ENCODE measurements at regions not wholly inside any gene's neighbourhood (a gene's known extent, or its start where the extent isn't known, plus 50 kb on each side); places are given as distances from the start of the nearest gene placed in this dataset.
"Not testable (repeated sequence)": the region's sequence is repeated elsewhere in the genome, so short reads cannot be mapped to it uniquely, and the experiment has no call there.

GRCh38 chr11:42925916-42926315, 385.9 kb upstream of the API5 start:
- Mint-ChIP-seq H3K27me3 (no peaks in the 10 kb centered on the region), H3K4me1 (no peaks in the 10 kb centered on the region), H3K4me3 (no peak overlapping the region), H3K9me3 (peaks cover 5% of the 10 kb centered on the region), H3K27ac (no peak overlapping the region), H3K36me3 (no peaks in the 10 kb centered on the region)
- DNase-seq (no peak), ATAC-seq (ENCODE audit: low read depth) (no peak)
- POLR2A ChIA-PET, result no interaction called here

GRCh38 chr11:42947405-42947804, 364.4 kb upstream of the API5 start:
- DNase-seq (no peak), ATAC-seq (ENCODE audit: low read depth) (no peak)
- POLR2A ChIA-PET, result no interaction called here
- Mint-ChIP-seq H3K4me3 (no peak overlapping the region), H3K27me3 (no peaks in the 10 kb centered on the region), H3K4me1 (no peaks in the 10 kb centered on the region), H3K27ac (no peak overlapping the region), H3K9me3 (peaks cover 5% of the 10 kb centered on the region), H3K36me3 (no peaks in the 10 kb centered on the region)

GRCh38 chr11:42949738-42950376, 361.9 kb upstream of the API5 start:
- H3K36me3 Mint-ChIP-seq; H3K9me3 Mint-ChIP-seq; POLR2A ChIA-PET; DNase-seq; H3K4me3 Mint-ChIP-seq; ATAC-seq (ENCODE audit: low read depth); H3K27ac Mint-ChIP-seq; H3K27me3 Mint-ChIP-seq; H3K4me1 Mint-ChIP-seq: not testable (repeated sequence)

- Mint-ChIP-seq H3K4me1 (no peaks in the 10 kb centered on the region), H3K9me3 (peaks cover 5% of the 10 kb centered on the region)
Observed at GRCh38 chr11:42951266-42951665, 360.5 kb upstream of the API5 start.

GRCh38 chr11:42957831-42958230, 354.0 kb upstream of the API5 start:
- POLR2A ChIA-PET, result no interaction called here
- DNase-seq (no peak), ATAC-seq (ENCODE audit: low read depth) (no peak)
- no peaks in the 10 kb centered on the region for H3K27me3 Mint-ChIP-seq
- no peak overlapping the region for H3K27ac Mint-ChIP-seq
- no peaks in the 10 kb centered on the region for H3K36me3 Mint-ChIP-seq
- H3K4me3 Mint-ChIP-seq, result no peak overlapping the region
- H3K4me1 Mint-ChIP-seq, result no peaks in the 10 kb centered on the region
- H3K9me3 Mint-ChIP-seq, result no peaks in the 10 kb centered on the region

More at GRCh38 chr11:42951266-42951665, 360.5 kb upstream of the API5 start:
- Mint-ChIP-seq H3K36me3 (no peaks in the 10 kb centered on the region), H3K4me3 (no peak overlapping the region), H3K27me3 (no peaks in the 10 kb centered on the region), H3K27ac (no peak overlapping the region)
- DNase-seq (no peak), ATAC-seq (ENCODE audit: low read depth) (no peak)
- POLR2A ChIA-PET, result no interaction called here

- Mint-ChIP-seq H3K4me1 (no peaks in the 10 kb centered on the region), H3K36me3 (no peaks in the 10 kb centered on the region), H3K9me3 (no peaks in the 10 kb centered on the region), H3K4me3 (no peak overlapping the region), H3K27me3 (no peaks in the 10 kb centered on the region), H3K27ac (no peak overlapping the region)
- no peak for DNase-seq
- POLR2A ChIA-PET, result no interaction called here
- ATAC-seq (ENCODE audit: low read depth), result no peak
Observed at GRCh38 chr11:42958635-42959034, 353.2 kb upstream of the API5 start.

- POLR2A ChIA-PET, result no interaction called here
- Mint-ChIP-seq H3K4me1 (no peaks in the 10 kb centered on the region), H3K36me3 (no peaks in the 10 kb centered on the region), H3K4me3 (no peak overlapping the region), H3K9me3 (no peaks in the 10 kb centered on the region), H3K27ac (no peak overlapping the region), H3K27me3 (no peaks in the 10 kb centered on the region)
- no peak for DNase-seq
- ATAC-seq (ENCODE audit: low read depth), result no peak
Observed at GRCh38 chr11:42960521-42961088, 351.2 kb upstream of the API5 start.

GRCh38 chr11:42967653-42968052, 344.1 kb upstream of the API5 start:
- Mint-ChIP-seq H3K4me1 (no peaks in the 10 kb centered on the region), H3K36me3 (no peaks in the 10 kb centered on the region), H3K9me3 (no peaks in the 10 kb centered on the region), H3K27ac (no peak overlapping the region), H3K4me3 (no peak overlapping the region), H3K27me3 (no peaks in the 10 kb centered on the region)
- no peak for ATAC-seq (ENCODE audit: low read depth)
- no peak for DNase-seq
- POLR2A ChIA-PET, result no interaction called here

- H3K4me1 Mint-ChIP-seq, result no peaks in the 10 kb centered on the region
- no peaks in the 10 kb centered on the region for H3K9me3 Mint-ChIP-seq
- H3K27ac Mint-ChIP-seq, result no peak overlapping the region
- no peak overlapping the region for H3K4me3 Mint-ChIP-seq
- no peak for DNase-seq
- H3K27me3 Mint-ChIP-seq, result no peaks in the 10 kb centered on the region
- no peak for ATAC-seq (ENCODE audit: low read depth)
- no peaks in the 10 kb centered on the region for H3K36me3 Mint-ChIP-seq
- POLR2A ChIA-PET, result no interaction called here
Observed at GRCh38 chr11:42972741-42973140, 339.1 kb upstream of the API5 start.

GRCh38 chr11:42974510-42975179, 337.2 kb upstream of the API5 start:
- ATAC-seq (ENCODE audit: low read depth), result no peak
- no peaks in the 10 kb centered on the region for H3K9me3 Mint-ChIP-seq
- no peaks in the 10 kb centered on the region for H3K27me3 Mint-ChIP-seq
- DNase-seq, result no peak
- POLR2A ChIA-PET, result no interaction called here
- H3K27ac Mint-ChIP-seq, result no peak overlapping the region
- H3K36me3 Mint-ChIP-seq, result no peaks in the 10 kb centered on the region
- H3K4me1 Mint-ChIP-seq, result no peaks in the 10 kb centered on the region
- no peak overlapping the region for H3K4me3 Mint-ChIP-seq

- no peaks in the 10 kb centered on the region for H3K36me3 Mint-ChIP-seq
- no peaks in the 10 kb centered on the region for H3K27me3 Mint-ChIP-seq
- DNase-seq, result no peak
- H3K4me3 Mint-ChIP-seq, result no peak overlapping the region
- POLR2A ChIA-PET, result no interaction called here
- H3K9me3 Mint-ChIP-seq, result no peaks in the 10 kb centered on the region
- no peak for ATAC-seq (ENCODE audit: low read depth)
- H3K27ac Mint-ChIP-seq, result no peak overlapping the region
- H3K4me1 Mint-ChIP-seq, result no peaks in the 10 kb centered on the region
Observed at GRCh38 chr11:42975180-42975529, 336.6 kb upstream of the API5 start.

GRCh38 chr11:42976636-42977217, 335.1 kb upstream of the API5 start:
- no peak for ATAC-seq (ENCODE audit: low read depth)
- H3K27me3 Mint-ChIP-seq, result no peaks in the 10 kb centered on the region
- DNase-seq, result no peak
- H3K4me3 Mint-ChIP-seq, result no peak overlapping the region
- H3K9me3 Mint-ChIP-seq, result no peaks in the 10 kb centered on the region
- no peaks in the 10 kb centered on the region for H3K36me3 Mint-ChIP-seq
- no peak overlapping the region for H3K27ac Mint-ChIP-seq
- H3K4me1 Mint-ChIP-seq, result no peaks in the 10 kb centered on the region
- POLR2A ChIA-PET, result no interaction called here

GRCh38 chr11:42992594-42992993, 319.2 kb upstream of the API5 start:
- ATAC-seq (ENCODE audit: low read depth) (no peak), DNase-seq (no peak)
- Mint-ChIP-seq H3K27ac (no peak overlapping the region), H3K27me3 (no peaks in the 10 kb centered on the region), H3K9me3 (no peaks in the 10 kb centered on the region), H3K36me3 (no peaks in the 10 kb centered on the region), H3K4me1 (no peaks in the 10 kb centered on the region), H3K4me3 (no peak overlapping the region)
- POLR2A ChIA-PET, result no interaction called here
